Sciatic nerve (tissue), 2 donors: ENCODE measurements at regions not wholly inside any gene's neighbourhood (a gene's known extent, or its start where the extent isn't known, plus 50 kb on each side); places are given as distances from the start of the nearest gene placed in this dataset.
"Not testable (repeated sequence)": the region's sequence is repeated elsewhere in the genome, so short reads cannot be mapped to it uniquely, and the experiment has no call there.

Experiments used
- ATAC-seq: fragments of 200-7000 bp; cut with Tn5 transposase; one replicate; pipeline ENCODE4 v1.9.1; 2020; ENCODE audit warnings: mild to moderate bottlenecking, moderate library complexity
- DNase-seq: peaks from one replicate; pipeline ENCODE4 v3.0.0-alpha.2; 2020; ENCODE audit warnings: low spot score
- intact Hi-C: fragments of 100-400 bp; cut with DNase I; formaldehyde crosslinking; loops from one replicate; pipeline ENCODE4 v1.14.2; 2022
- donor health status: DM: no; HTN: no; CAD: no.
- donor health status: DM: no; HTN: no; CAD: no.

- ATAC-seq (no peak), DNase-seq (no peak)
- intact Hi-C loops, result no loop called here
These were observed 60.2 kb downstream of the TFAP2C start for GRCh38 chr20:56689318-56689717.

- no peak for ATAC-seq
- intact Hi-C loops, result no loop called here
- DNase-seq, result no peak
These were observed 60.9 kb downstream of the TFAP2C start for GRCh38 chr20:56689852-56690485.

DNA sequence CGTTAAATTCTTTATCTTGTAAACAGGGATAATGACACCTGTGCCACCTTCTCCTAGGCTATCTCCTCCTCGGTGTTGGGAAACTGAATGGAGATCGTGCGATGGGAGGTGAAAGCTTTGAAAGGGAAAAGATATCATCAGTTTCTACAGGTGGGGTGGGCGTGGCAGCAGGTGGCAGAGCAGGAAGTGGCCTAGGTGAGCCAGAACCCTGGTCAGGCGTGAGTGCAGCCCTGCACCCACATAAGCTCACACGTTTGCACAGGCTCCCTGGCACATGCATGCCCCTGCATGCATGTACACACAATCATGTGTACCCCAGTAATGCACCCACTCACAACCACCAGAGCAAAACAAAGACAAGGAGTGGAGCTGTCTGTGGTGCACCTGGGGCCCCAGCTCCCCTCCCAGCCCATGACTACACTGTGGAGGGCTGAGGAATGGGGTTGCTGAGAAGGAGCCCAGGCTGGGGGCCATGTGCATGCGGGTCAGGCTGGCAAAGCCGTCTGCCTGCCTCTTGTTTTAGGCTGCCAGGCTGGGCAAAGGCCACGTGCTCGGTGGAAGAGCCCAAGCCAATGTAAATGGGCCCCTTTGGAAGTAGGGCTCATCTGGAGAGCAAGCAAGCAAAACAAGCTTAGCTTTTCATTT, 61.5 kb downstream of the TFAP2C start:
- intact Hi-C loops, result no loop called here
- ATAC-seq (no peak), DNase-seq (no peak)

- ATAC-seq, result no peak
- no peak for DNase-seq
- intact Hi-C loops, result no loop called here
These were observed 62.4 kb downstream of the TFAP2C start for GRCh38 chr20:56691325-56691998.

DNA sequence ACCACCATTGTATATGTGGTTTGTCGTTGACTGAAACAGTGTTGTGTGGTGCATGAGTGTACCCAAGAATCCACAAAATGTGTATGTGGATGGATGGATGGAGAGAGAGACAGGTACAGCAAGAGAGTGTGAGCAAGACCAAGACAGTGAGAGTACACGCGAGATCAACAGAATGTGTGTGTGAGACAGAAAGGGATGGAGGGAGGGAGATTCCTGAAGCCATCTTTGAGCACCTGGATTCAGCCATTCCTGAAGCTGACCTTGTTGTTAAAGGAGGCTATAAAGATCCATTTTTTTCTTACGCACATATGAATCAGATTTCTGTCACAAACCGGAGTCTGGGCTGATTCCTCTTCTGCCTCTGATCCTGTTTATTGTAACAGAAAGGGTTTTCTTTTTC, 64.1 kb downstream of the TFAP2C start:
- no peak for ATAC-seq
- intact Hi-C loops, result no loop called here
- DNase-seq, result no peak

GRCh38 chr20:56697476-56697875, 68.4 kb downstream of the TFAP2C start:
- ATAC-seq (no peak), DNase-seq (no peak)
- intact Hi-C loops, result no loop called here

- ATAC-seq (no peak), DNase-seq (no peak)
- intact Hi-C loops, result no loop called here
These were observed 69.2 kb downstream of the TFAP2C start for GRCh38 chr20:56698297-56698696.

DNA sequence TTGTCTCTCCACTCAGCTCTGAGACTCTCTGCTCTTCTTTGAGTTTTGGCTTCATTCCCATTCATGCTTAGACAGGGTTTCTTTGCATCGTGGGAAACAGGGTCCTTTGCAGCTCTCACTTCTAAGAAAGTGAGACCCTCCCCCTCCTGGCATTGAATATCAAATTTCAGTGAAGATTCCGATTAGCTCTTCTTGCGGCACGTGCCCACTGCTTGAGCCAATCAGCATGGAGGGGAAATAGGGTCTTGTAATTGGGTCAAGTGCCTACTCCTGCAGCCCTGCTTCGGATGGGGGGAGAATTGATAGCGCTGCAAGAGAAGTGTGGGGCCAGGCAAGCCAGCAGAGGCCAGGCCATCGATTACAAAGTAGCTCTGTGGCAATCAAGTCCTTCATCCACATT, 69.6 kb downstream of the TFAP2C start:
- intact Hi-C loops, result no loop called here
- DNase-seq (no peak), ATAC-seq (no peak)

DNA sequence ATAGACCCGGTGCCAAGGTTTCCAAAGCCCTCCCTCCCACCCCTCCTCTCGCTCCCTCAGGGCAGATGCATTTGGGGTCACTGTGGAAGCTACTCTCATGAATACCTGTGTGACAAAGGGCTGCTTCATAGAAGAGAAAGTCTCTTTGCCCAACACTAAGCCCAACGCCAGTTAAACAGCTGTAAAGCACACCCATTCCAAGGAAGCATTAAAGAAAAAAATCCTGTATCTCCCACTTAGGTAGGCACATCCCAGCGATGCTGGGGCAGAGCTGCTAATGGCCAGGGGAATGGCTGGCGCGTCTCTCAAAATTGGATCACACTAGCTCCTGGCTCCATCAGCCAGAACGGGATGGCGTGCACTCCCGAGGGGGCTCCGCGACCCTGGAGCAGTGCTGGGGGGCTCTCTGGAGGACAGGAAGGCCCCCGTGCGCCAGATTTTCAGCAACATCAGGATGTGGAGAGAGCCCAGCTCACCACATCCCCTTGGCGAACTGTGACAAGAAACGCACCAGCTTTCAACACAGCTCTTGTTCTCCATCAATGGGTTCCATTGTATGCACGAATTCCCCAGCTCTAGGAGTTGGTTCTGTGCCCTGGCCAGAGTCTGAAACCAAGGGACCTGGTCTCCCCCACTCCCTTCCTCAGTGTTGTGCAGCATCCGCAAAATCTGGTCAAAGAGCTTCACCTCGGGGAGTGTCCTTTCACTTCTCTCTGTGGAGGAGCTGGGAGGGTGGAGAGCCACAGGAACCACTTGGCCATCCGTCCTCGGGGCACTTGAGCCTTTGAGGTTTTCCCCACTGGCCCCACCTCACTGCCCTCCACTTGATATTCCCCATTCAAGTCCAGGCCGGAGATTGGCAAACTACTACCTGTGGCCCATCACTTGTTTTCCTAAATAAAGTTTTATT, 74.1 kb downstream of the TFAP2C start:
- intact Hi-C loops, result no loop called here
- peak; percentile 61 for ATAC-seq
- DNase-seq, result no peak

DNA sequence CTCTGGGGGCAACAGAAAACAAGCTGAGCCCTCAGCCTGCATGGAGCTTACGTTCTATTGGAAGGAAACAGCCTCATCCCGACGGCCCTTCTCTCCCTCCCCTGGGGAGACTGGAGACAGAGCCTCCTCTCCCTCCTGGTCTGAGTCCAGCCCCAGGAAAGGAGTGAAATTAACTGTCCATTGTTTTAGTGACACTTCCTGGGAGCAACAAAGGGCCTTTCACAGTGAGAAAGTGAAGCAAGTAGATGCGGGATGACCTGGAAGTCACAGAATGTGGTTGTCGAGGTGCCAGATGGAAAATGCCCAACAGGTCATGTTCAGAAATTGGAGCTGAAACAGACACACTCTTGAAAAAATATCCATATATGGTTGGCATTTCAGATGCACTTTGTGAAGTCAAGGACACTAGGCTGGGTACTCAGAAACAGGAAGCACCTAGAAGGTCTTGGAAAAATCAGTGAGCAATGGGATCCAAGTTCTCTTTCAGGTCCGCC, 77.8 kb downstream of the TFAP2C start:
- DNase-seq, result no peak
- no peak for ATAC-seq
- intact Hi-C loops, result no loop called here

GRCh38 chr20:56708991-56709390, 79.9 kb downstream of the TFAP2C start:
- no peak for DNase-seq
- ATAC-seq, result no peak
- intact Hi-C loops, result no loop called here

DNA sequence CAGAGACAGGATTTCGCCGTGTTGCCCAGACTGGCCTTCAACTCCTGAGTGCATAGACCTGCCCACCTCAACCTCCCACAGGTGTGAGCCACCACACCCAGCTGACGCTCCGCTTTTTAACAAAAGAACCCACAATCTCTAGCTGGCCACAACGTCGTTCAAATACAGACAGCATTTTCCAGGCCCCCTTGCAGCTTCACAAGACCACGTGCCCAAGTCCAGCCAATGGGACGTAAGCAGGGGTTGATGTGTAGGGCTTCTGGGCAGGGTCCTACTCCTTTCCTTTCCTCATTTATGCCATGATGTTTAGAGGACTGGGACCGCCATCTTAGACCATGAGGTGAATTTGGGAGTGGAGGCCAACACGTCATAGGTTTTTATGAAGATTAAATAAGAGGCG, 81.0 kb downstream of the TFAP2C start:
- DNase-seq (no peak), ATAC-seq (no peak)
- intact Hi-C loops, result no loop called here

DNA sequence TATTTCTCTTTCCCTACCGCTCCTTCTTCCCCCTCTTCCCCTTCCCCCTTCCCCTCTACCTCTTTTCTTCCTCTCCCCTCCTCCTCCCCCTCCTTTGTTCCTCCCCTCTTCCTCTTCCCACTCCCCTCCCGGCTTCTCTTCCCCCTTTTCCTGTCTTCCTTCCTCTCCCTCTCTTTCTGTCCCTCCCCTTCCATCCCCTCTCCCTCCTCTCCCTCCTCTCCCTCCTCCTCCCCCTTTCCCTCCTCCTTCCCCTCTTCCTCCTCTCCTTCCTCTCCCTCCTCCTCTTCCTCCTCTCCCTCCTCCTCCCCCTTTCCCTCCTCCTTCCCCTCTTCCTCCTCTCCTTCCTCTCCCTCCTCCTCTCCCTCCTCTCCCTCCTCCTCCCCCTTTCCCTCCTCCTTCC, 81.5 kb downstream of the TFAP2C start:
- DNase-seq, intact Hi-C loops, ATAC-seq: not testable (repeated sequence)

DNA sequence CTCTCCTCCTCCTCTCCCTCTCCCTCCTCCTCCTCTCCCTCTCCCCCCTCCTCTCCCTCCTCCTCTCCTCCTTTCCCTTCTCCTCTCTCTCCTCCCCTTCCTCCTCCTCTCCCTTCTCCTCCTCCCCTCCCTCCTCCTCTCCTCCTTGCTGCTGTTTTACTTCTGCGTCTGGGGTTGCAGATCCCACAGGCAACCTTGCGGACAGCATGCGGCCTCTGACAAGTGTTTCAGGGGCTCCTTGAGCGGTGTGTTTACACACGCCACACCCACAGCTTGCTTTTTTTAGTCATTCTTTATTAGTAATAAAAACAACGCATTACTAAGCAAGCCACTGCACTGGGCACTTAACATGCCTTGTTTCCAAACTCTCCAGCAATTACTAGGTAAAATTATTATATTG, 81.9 kb downstream of the TFAP2C start:
- no peak for DNase-seq
- ATAC-seq, result no peak
- intact Hi-C loops, result no loop called here

DNA sequence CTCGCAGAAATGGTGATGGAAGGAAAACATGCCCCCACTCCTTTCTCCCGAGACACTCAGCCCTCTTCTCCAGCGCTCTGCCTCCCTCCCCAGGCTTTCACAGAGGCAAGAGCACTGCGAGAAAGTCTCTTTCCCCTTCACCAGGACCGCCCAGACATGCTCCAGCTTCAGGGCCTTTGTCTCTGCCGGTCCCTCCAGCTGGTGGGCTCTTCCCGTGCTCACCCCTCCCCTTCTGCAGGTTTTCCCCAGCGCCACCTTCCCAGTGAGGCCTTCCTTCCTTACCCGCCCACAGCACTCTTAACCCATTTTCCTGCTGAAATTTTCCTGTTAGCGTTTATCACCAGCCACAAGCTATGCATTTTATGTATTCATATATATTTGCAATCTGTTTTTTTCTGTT, 86.2 kb downstream of the TFAP2C start:
- intact Hi-C loops, result no loop called here
- ATAC-seq, result no peak
- no peak for DNase-seq

DNA sequence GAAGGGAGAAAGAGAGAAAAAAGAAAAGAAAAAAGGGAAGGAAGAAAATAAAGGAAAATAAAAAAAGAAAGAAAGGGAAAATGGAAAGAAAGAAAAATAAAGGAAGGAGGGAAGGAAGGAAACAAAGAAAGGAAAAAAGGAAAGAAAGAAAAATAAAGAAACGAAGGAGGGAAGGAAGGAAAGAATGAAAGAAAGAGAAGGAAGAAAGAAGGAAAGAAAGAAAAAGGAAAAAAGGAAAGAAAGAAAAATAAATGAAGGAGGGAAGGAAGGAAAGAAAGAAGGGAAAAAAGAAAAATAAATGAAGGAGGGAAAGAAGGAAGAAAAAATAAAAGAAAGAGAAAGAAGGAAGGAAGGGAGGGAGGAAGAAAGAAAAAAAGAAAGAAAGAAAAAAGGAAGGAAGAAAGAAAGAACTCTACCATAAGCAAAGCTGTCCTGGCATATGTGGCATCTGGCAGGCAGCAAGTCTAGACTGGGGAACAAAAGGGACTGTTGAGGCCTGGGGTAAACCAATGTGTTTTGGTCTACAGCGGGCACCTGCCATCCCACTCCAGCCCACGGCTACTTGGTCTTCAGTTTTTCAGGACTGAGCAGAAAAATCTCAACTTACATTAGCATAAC, 86.9 kb downstream of the TFAP2C start:
- intact Hi-C loops, result no loop called here
- DNase-seq, result no peak
- no peak for ATAC-seq

- ATAC-seq, result no peak
- intact Hi-C loops, result no loop called here
- DNase-seq, result no peak
These were observed 87.7 kb downstream of the TFAP2C start for GRCh38 chr20:56716806-56717205.

GRCh38 chr20:56718816-56719215, 89.7 kb downstream of the TFAP2C start:
- no peak for ATAC-seq
- no peak for DNase-seq
- intact Hi-C loops, result no loop called here

GRCh38 chr20:56720620-56721213, 91.6 kb downstream of the TFAP2C start:
- intact Hi-C loops, result no loop called here
- DNase-seq (no peak), ATAC-seq (no peak)
